Gastroesophageal sphincter (tissue), 4 donors: ENCODE measurements at regions not wholly inside any gene's neighbourhood (a gene's known extent, or its start where the extent isn't known, plus 50 kb on each side); places are given as distances from the start of the nearest gene placed in this dataset.

Experiments
- ATAC-seq: fragments of 150-250 bp; one replicate; pipeline ENCODE4 v1.9.1; 2016; ENCODE audit warnings: mild to moderate bottlenecking, moderate library complexity
- H3K27ac ChIP-seq, 4 donors: fragments of 200-600 bp; sonication (generic) in 3 of 4; 1 replicate in 3 of 4; 2 replicates in 1 of 4; pipeline ENCODE4 v1.5.1; 2016 to 2019
- H3K27me3 ChIP-seq: fragments of 200-600 bp; sonication (generic); one replicate; pipeline ENCODE4 v1.5.1; 2019
- H3K36me3 ChIP-seq, 2 donors: fragments of 200-600 bp; sonication (generic); one replicate each; pipeline ENCODE4 v1.5.1; 2019; ENCODE audit warnings: control low read depth in 1 of 2
- H3K4me1 ChIP-seq, 3 donors: fragments of 200-600 bp; sonication (generic); 1 replicate in 2 of 3; 2 replicates in 1 of 3; pipeline ENCODE4 v1.5.1; 2016 to 2019; ENCODE audit warnings: control low read depth in 2 of 3
- H3K4me3 ChIP-seq, 2 donors: fragments of 200-600 bp; sonication (generic); one replicate each; pipeline ENCODE4 v1.5.1; 2019; ENCODE audit warnings: mild to moderate bottlenecking in 1 of 2, moderate library complexity in 1 of 2
- H3K9me3 ChIP-seq, 3 donors: fragments of 200-600 bp; sonication (generic); one replicate each; pipeline ENCODE4 v1.5.1; 2017 to 2019; ENCODE audit warnings: control low read depth in 2 of 3
- CTCF ChIP-seq, 4 experiments: fragments of 200-600 bp in 2 of 4; fragments of 450-650 bp in 2 of 4; sonication (generic) in 1 of 4; IDR thresholded peaks; one replicate each; pipeline ENCODE4 v1.5.1; 2017 to 2019; ENCODE audit warnings: antibody characterized with exemption in 4 of 4, mild to moderate bottlenecking in 2 of 4, moderate library complexity in 2 of 4
- EP300 ChIP-seq: sonication (generic); formaldehyde crosslinking; IDR thresholded peaks from one replicate; pipeline ENCODE4 v1.6.1; 2017; ENCODE audit warnings: antibody characterized with exemption, mild to moderate bottlenecking
- POLR2A ChIP-seq, 2 donors: fragments of 450-650 bp; IDR thresholded peaks; one replicate each; pipeline ENCODE4 v1.6.1; 2017; ENCODE audit warnings: antibody characterized with exemption in 2 of 2, mild to moderate bottlenecking in 2 of 2, moderate library complexity in 1 of 2
- POLR2AphosphoS5 ChIP-seq: sonication (generic); formaldehyde crosslinking; IDR thresholded peaks from one replicate; pipeline ENCODE4 v1.6.1; 2017; ENCODE audit warnings: antibody characterized with exemption
- WGBS, 2 donors: methylation state at CpG; one replicate each; pipeline ENCODE4 v1.1.5; 2018; ENCODE audit warnings: low coverage in 1 of 2; 5-methylcytosine and 5-hydroxymethylcytosine counted together

- Histone ChIP-seq H3K9me3 (peaks cover 0 to 21% (median 0%) of the 10 kb centered on the region in 3 donors), H3K4me1 (no peaks in the 10 kb centered on the region), H3K36me3 (no peaks in the 10 kb centered on the region), H3K27ac (no peak overlapping the region), H3K27me3 (no peaks in the 10 kb centered on the region), H3K4me3 (no peak overlapping the region)
- no peak for ATAC-seq
- 68 to 72% methylated on average over 4 of the region's 4 CpGs for WGBS, 2 donors
- TF ChIP-seq CTCF (IDR thresholded peaks at IDR 0.05) = no peak
- TF ChIP-seq POLR2A (IDR thresholded peaks at IDR 0.05) = no peak
- TF ChIP-seq EP300 = no peak
Measured at GRCh38 chr6:8543714-8544113, 108.4 kb upstream of the SLC35B3 start.

- TF ChIP-seq EP300 = no peak
- TF ChIP-seq CTCF (IDR thresholded peaks at IDR 0.05) = no peak
- no peak for TF ChIP-seq POLR2A (IDR thresholded peaks at IDR 0.05)
- TF ChIP-seq POLR2AphosphoS5 = no peak
- no peak for ATAC-seq
- Histone ChIP-seq H3K27ac (no peak overlapping the region), H3K27me3 (no peaks in the 10 kb centered on the region), H3K4me1 (no peaks in the 10 kb centered on the region), H3K9me3 (peaks cover 0 to 27% (median 0%) of the 10 kb centered on the region in 3 donors), H3K36me3 (no peaks in the 10 kb centered on the region), H3K4me3 (no peak overlapping the region)
Measured at GRCh38 chr6:8539453-8539852, 104.1 kb upstream of the SLC35B3 start.

- TF ChIP-seq POLR2AphosphoS5 (no peak), POLR2A (IDR thresholded peaks at IDR 0.05) (no peak), CTCF (IDR thresholded peaks at IDR 0.05) (no peak), EP300 (no peak)
- 74 to 86% methylated on average over 3 of the region's 3 CpGs for WGBS, 2 donors
- Histone ChIP-seq H3K36me3 (no peaks in the 10 kb centered on the region), H3K27ac (no peak overlapping the region), H3K4me1 (no peaks in the 10 kb centered on the region), H3K9me3 (peaks cover 0 to 33% (median 0%) of the 10 kb centered on the region in 3 donors), H3K27me3 (no peaks in the 10 kb centered on the region), H3K4me3 (no peak overlapping the region)
- no peak for ATAC-seq
Measured at GRCh38 chr6:8536122-8536521, 100.8 kb upstream of the SLC35B3 start.

- WGBS, 2 donors = 68 to 83% methylated on average over 3 of the region's 3 CpGs
- Histone ChIP-seq H3K4me3 (no peak overlapping the region), H3K27ac (no peak overlapping the region), H3K9me3 (peaks cover 0 to 27% (median 0%) of the 10 kb centered on the region in 3 donors), H3K27me3 (no peaks in the 10 kb centered on the region), H3K4me1 (no peaks in the 10 kb centered on the region), H3K36me3 (no peaks in the 10 kb centered on the region)
- ATAC-seq = no peak
- TF ChIP-seq CTCF (IDR thresholded peaks at IDR 0.05) = no peak
Measured at GRCh38 chr6:8535519-8535918, 100.2 kb upstream of the SLC35B3 start.

GRCh38 chr6:8530785-8531435, 95.6 kb upstream of the SLC35B3 start:
- TF ChIP-seq EP300 = no peak
- no peak for TF ChIP-seq POLR2AphosphoS5
- TF ChIP-seq CTCF (IDR thresholded peaks at IDR 0.05) = no peak
- TF ChIP-seq POLR2A (IDR thresholded peaks at IDR 0.05) = no peak
- Histone ChIP-seq H3K4me3 (no peak overlapping the region), H3K27ac (no peak overlapping the region), H3K27me3 (no peaks in the 10 kb centered on the region), H3K36me3 (no peaks in the 10 kb centered on the region), H3K9me3 (peaks cover 0 to 20% (median 0%) of the 10 kb centered on the region in 3 donors), H3K4me1 (no peaks in the 10 kb centered on the region)
- 54 to 59% methylated on average over 11 to 12 of the region's 12 CpGs for WGBS, 2 donors
- ATAC-seq = no peak
